NB4 (cell line): ENCODE measurements at regions not wholly inside any gene's neighbourhood (a gene's known extent, or its start where the extent isn't known, plus 50 kb on each side); places are given as distances from the start of the nearest gene placed in this dataset.

ENCODE experiments used
- MYC ChIP-seq: IDR thresholded peaks from 2 replicates; pipeline ENCODE4 v1.6.1; 2011; ENCODE audit warnings: low read depth, low read length
- POLR2A ChIP-seq: IDR thresholded peaks from 2 replicates; pipeline ENCODE4 v1.6.1; 2011; ENCODE audit warnings: mild to moderate bottlenecking; ENCODE audit not compliant: insufficient read length; ENCODE audit errors: extremely low read depth
- TF ChIP-seq, protein P1 (sequence below): IDR thresholded peaks from one replicate; pipeline ENCODE4 v1.5.1; 2012; ENCODE audit warnings: low read depth, low read length
- TF ChIP-seq, protein P2 (sequence below): IDR thresholded peaks from 2 replicates; pipeline ENCODE4 v1.6.1; 2011; ENCODE audit warnings: low read depth, low read length

DNA sequence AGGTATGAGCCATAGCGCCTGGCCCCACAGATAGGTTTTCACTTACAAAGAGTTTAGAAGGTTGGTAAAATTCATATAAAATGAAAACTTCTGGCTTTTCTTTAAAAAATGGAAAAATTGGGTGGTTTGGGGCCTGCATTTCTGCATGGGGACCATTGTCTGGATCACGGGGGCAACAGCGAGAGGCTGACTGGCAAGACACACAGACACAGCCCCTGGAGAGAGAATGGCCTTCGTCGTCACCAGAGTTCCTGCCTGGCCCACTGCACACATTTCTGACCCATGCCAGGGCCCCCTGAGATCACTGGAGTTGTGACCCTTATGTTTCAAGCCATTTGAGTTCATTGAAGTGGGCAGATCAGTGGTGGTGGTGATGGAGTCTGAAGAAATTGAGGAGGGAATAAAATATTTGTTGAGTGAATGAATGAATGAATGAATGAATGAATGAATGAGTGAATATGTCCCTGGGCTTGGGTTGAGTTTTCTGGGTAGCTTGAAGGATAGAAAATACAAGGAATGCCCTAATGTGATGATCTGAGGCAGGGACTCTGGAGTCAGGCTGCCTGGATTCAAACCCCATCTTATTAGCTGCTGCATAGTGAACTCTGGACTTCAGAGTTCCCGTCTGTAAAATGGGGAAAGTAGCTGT lies 173.8 kb downstream of the ZFP64 start:
- no peak for TF ChIP-seq POLR2A
- TF ChIP-seq, protein P1, sequence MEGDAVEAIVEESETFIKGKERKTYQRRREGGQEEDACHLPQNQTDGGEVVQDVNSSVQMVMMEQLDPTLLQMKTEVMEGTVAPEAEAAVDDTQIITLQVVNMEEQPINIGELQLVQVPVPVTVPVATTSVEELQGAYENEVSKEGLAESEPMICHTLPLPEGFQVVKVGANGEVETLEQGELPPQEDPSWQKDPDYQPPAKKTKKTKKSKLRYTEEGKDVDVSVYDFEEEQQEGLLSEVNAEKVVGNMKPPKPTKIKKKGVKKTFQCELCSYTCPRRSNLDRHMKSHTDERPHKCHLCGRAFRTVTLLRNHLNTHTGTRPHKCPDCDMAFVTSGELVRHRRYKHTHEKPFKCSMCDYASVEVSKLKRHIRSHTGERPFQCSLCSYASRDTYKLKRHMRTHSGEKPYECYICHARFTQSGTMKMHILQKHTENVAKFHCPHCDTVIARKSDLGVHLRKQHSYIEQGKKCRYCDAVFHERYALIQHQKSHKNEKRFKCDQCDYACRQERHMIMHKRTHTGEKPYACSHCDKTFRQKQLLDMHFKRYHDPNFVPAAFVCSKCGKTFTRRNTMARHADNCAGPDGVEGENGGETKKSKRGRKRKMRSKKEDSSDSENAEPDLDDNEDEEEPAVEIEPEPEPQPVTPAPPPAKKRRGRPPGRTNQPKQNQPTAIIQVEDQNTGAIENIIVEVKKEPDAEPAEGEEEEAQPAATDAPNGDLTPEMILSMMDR, result no peak
- TF ChIP-seq, protein P2, sequence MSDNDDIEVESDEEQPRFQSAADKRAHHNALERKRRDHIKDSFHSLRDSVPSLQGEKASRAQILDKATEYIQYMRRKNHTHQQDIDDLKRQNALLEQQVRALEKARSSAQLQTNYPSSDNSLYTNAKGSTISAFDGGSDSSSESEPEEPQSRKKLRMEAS, result no peak
- no peak for TF ChIP-seq MYC
